Endothelial cell (in vitro differentiated cells): ENCODE measurements at regions not wholly inside any gene's neighbourhood (a gene's known extent, or its start where the extent isn't known, plus 50 kb on each side); places are given as distances from the start of the nearest gene placed in this dataset.
"Not testable (repeated sequence)": the region's sequence is repeated elsewhere in the genome, so short reads cannot be mapped to it uniquely, and the experiment has no call there.

ENCODE experiments used
- DNase-seq: peaks from one replicate; pipeline ENCODE4 v3.0.0; 2021; ENCODE audit warnings: low spot score
- H3K27ac Mint-ChIP-seq: one replicate; pipeline ENCODE4 v1.8.0; 2021; ENCODE audit warnings: mixed read lengths, inconsistent platforms; ENCODE audit not compliant: unreplicated experiment
- H3K27me3 Mint-ChIP-seq: one replicate; pipeline ENCODE4 v1.8.0; 2021; ENCODE audit warnings: mild to moderate bottlenecking, moderate library complexity, mixed read lengths, inconsistent platforms; ENCODE audit not compliant: unreplicated experiment
- H3K36me3 Mint-ChIP-seq: one replicate; pipeline ENCODE4 v1.8.0; 2021; ENCODE audit warnings: mild to moderate bottlenecking, low read depth, mixed read lengths, inconsistent platforms; ENCODE audit not compliant: unreplicated experiment
- H3K4me1 Mint-ChIP-seq: one replicate; pipeline ENCODE4 v1.8.0; 2021; ENCODE audit warnings: mild to moderate bottlenecking, mixed read lengths, inconsistent platforms; ENCODE audit not compliant: unreplicated experiment
- H3K4me3 Mint-ChIP-seq: one replicate; pipeline ENCODE4 v1.8.0; 2021; ENCODE audit warnings: mild to moderate bottlenecking, mixed read lengths, inconsistent platforms; ENCODE audit not compliant: unreplicated experiment
- H3K9me3 Mint-ChIP-seq: one replicate; pipeline ENCODE4 v1.8.0; 2021; ENCODE audit warnings: mixed read lengths, inconsistent platforms; ENCODE audit not compliant: unreplicated experiment
- CTCF ChIP-seq: fragments of 200-600 bp; sonication (generic); IDR thresholded peaks from one replicate; pipeline ENCODE4 v1.5.0; 2021; ENCODE audit warnings: antibody characterized with exemption; ENCODE audit not compliant: unreplicated experiment

GRCh38 chr16:21487956-21488355 is 111.4 kb upstream of the METTL9 start:
- not testable (repeated sequence) for H3K27ac Mint-ChIP-seq, H3K9me3 Mint-ChIP-seq, H3K4me3 Mint-ChIP-seq, H3K36me3 Mint-ChIP-seq, H3K27me3 Mint-ChIP-seq, H3K4me1 Mint-ChIP-seq, DNase-seq

- DNase-seq, H3K27me3 Mint-ChIP-seq, H3K9me3 Mint-ChIP-seq, H3K36me3 Mint-ChIP-seq, H3K4me3 Mint-ChIP-seq, H3K4me1 Mint-ChIP-seq, H3K27ac Mint-ChIP-seq: not testable (repeated sequence)
Measured at GRCh38 chr16:21499046-21499445, 100.3 kb upstream of the METTL9 start.

GRCh38 chr16:21501223-21501868 is 98.0 kb upstream of the METTL9 start:
- peak overlapping the region; percentile 91 for H3K4me3 Mint-ChIP-seq
- DNase-seq, result peak; percentile 46
- H3K36me3 Mint-ChIP-seq, H3K4me1 Mint-ChIP-seq, H3K27me3 Mint-ChIP-seq, H3K27ac Mint-ChIP-seq, H3K9me3 Mint-ChIP-seq: not testable (repeated sequence)

GRCh38 chr16:21501869-21502667 is 97.3 kb upstream of the METTL9 start:
- Mint-ChIP-seq H3K27me3 (peaks cover 2% of the 10 kb centered on the region), H3K4me1 (peaks cover 7% of the 10 kb centered on the region), H3K36me3 (peaks cover 4% of the 10 kb centered on the region), H3K4me3 (peak overlapping the region; percentile 83), H3K9me3 (no peaks in the 10 kb centered on the region), H3K27ac (no peak overlapping the region)
- DNase-seq, result peak; percentile 99
- TF ChIP-seq CTCF, result no peak

- not testable (repeated sequence) for H3K9me3 Mint-ChIP-seq, H3K36me3 Mint-ChIP-seq, DNase-seq, H3K27me3 Mint-ChIP-seq, H3K27ac Mint-ChIP-seq
- Mint-ChIP-seq H3K4me3 (peak overlapping the region; percentile 68), H3K4me1 (peaks cover 20% of the 10 kb centered on the region)
Measured at GRCh38 chr16:21503574-21503920, 95.8 kb upstream of the METTL9 start.

GRCh38 chr16:21503941-21504832 is 95.2 kb upstream of the METTL9 start:
- not testable (repeated sequence) for H3K36me3 Mint-ChIP-seq, H3K27ac Mint-ChIP-seq, H3K27me3 Mint-ChIP-seq, H3K9me3 Mint-ChIP-seq
- Mint-ChIP-seq H3K4me1 (peaks cover 27% of the 10 kb centered on the region), H3K4me3 (peak overlapping the region; percentile 68)
- peak; percentile 2 for DNase-seq

GRCh38 chr16:21505751-21506520 is 93.4 kb upstream of the METTL9 start:
- H3K9me3 Mint-ChIP-seq, H3K36me3 Mint-ChIP-seq, H3K4me3 Mint-ChIP-seq, H3K27ac Mint-ChIP-seq, DNase-seq: not testable (repeated sequence)
- H3K27me3 Mint-ChIP-seq, result peaks cover 15% of the 10 kb centered on the region
- peaks cover 34% of the 10 kb centered on the region for H3K4me1 Mint-ChIP-seq

- not testable (repeated sequence) for H3K36me3 Mint-ChIP-seq, DNase-seq, H3K4me3 Mint-ChIP-seq, H3K27ac Mint-ChIP-seq, H3K9me3 Mint-ChIP-seq
- Mint-ChIP-seq H3K4me1 (peaks cover 34% of the 10 kb centered on the region), H3K27me3 (peaks cover 15% of the 10 kb centered on the region)
Measured at GRCh38 chr16:21506857-21507456, 92.4 kb upstream of the METTL9 start.

GRCh38 chr16:21507631-21508305 is 91.6 kb upstream of the METTL9 start:
- not testable (repeated sequence) for DNase-seq, H3K4me3 Mint-ChIP-seq, H3K9me3 Mint-ChIP-seq, H3K36me3 Mint-ChIP-seq
- H3K27ac Mint-ChIP-seq, result peak overlapping the region; percentile 21
- peaks cover 15% of the 10 kb centered on the region for H3K27me3 Mint-ChIP-seq
- H3K4me1 Mint-ChIP-seq, result peaks cover 34% of the 10 kb centered on the region
